GM19452 (cell line): ENCODE measurements at regions not wholly inside any gene's neighbourhood (a gene's known extent, or its start where the extent isn't known, plus 50 kb on each side); places are given as distances from the start of the nearest gene placed in this dataset.
"Not testable (repeated sequence)": the region's sequence is repeated elsewhere in the genome, so short reads cannot be mapped to it uniquely, and the experiment has no call there.

Experiments
- ATAC-seq: cut with Tn5 transposase; IDR thresholded peaks from one replicate; pipeline ENCODE4 v1.9.1; 2021; ENCODE audit not compliant: unreplicated experiment

DNA sequence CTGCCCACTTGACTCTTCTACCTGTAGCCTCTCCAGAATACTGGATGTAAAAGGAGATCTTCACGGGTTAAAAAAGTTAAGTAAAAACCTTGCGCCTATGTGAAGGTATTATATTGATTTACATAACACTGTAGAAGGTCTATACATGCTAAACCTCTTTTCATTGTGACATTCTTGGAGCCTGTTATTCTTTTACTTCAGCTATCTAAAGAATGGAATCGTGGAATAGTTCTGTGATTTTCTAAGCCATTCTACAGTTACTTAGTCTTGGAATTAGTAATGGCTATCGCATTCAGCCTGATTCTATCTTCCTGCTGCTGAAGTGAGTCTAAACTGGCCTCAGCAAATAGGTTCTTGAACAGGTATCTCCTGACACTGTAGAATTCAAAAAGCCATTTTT lies 430.0 kb upstream of the DPH6 start:
- ATAC-seq = no peak

DNA sequence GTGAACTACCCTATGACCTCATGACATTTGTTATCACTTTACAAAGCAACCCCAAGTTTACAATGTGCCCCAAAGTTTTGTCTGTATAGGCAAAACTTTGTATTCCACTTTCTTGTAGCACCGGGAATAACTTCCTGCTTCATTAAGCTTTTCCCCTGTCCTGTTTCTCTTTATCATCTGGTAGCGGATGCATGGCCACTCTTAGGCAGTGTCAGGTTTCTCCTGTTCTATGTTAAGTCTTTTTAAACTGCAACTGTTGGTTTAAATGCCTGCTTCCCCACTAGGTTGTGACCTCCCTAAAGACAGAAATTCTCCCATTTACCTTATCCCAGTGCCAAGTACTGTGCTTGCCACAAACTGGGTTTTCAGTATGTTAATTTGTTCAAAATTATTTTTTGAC lies 433.6 kb upstream of the DPH6 start:
- ATAC-seq = no peak

DNA sequence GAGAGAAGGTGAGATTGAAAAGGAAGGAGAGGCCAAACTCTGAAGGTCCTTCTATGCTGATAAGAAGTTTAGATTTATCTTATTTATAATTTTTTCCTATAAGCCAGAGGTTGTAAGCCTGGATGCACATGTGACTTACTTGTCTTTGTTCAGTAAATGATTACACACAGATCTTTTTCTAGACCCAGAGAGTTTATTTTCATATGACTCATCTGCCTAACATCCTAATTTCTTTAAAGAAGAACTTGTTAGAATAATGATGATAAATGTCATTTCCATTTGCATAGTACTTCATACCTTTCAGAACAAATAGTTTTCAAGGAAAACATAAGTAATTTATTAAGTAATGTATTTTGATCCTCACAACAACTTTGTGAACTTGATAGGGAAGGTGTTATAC lies 434.8 kb upstream of the DPH6 start:
- ATAC-seq = no peak

DNA sequence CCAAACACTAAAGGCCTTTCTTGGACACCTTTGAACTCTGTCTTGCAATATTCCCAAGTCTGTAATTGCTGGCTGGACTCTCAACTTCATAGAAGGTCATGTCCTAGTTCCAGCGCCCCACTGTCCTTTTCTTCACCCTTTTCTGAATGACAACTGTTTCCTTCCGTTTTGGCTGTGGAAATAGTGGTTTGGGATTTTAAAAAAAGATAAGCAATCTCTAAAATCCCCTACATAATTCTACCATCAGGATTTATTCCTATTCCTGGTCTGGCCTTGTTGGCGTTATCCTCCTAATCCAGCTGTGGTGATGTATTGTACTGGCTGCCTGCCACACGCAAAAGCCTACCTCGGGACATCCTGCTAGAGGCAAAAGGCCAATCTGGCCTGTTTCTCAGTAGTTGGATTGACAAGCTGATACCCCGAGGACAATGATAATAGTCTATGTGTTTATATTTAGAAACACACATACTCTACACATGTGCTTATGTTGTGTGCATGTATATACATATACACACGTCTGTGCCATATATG lies 440.3 kb upstream of the DPH6 start:
- no peak for ATAC-seq

DNA sequence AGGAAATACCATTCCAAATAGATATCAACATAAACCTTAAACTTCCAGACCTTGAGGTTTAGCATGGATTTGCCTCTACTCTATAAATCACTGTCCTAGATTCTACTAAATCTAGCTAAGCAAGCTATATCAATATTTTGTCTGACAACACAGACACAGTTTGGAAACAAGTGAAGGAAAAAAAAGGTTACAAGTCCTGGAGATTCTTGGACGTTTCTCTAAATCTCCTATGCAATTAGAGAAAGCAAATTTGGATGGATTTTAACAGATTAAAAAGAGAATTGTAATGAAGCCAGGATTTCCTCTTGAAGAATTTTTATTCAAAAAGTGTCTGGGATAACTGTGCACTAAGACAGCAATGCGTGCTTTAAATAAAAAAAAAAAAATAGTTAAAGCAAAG lies 441.1 kb upstream of the DPH6 start:
- no peak for ATAC-seq

DNA sequence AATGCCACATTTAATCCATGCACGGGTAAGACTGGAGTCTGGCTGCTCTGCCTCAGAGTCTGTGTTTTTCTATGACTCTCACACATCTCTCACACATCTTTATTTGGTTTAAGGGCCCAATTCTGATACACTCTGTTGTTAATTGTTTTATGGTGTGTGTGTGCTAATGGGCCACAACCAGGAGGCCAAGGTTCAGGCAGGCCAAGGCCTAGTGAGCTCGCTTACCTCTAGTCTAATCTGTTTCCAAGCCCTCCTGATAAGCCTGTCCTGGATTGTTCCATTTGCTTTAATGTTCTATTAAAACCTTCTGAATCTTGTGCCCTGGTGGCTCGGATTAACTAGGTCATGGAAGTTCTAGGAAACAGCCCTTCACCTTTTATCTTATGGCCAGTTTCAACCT lies 445.4 kb upstream of the DPH6 start:
- no peak for ATAC-seq

DNA sequence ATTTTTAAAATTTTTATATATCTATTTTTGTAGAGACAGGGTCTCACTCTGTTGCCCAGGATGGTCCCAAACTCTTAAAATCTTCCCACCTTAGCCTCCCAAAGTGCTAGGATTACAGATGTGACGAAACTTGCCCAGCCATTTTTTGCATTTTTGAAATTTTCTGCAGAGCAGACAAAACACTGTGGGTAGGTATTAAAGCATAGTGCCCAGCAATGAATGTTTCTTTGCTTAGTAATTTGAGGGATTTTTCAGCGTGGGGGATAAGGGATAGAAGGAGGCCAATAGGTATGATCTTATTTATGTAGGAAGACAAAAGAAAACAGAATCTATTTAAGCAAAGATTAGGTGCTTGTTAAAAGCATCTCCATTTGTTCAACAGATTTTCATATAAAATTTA lies 446.8 kb upstream of the DPH6 start:
- no peak for ATAC-seq

DNA sequence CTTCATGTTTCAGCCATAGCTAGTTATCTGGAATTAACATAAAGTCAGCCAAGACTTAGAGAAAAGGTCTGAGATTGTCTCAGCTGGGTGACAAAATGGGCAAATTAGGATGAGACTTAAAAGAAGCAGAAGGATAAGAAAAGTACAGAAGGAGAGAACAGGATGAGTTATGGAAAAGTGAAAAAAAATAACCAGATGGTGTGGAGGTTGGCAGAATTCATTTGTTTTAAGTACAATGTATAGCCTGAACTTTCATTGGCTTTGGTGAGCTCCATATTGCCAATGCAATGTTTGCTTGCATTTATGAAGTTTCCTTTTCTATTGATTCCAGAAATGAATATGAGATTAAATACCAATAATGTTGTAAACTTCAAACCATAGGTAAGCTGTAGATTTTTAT lies 447.2 kb upstream of the DPH6 start:
- no peak for ATAC-seq

DNA sequence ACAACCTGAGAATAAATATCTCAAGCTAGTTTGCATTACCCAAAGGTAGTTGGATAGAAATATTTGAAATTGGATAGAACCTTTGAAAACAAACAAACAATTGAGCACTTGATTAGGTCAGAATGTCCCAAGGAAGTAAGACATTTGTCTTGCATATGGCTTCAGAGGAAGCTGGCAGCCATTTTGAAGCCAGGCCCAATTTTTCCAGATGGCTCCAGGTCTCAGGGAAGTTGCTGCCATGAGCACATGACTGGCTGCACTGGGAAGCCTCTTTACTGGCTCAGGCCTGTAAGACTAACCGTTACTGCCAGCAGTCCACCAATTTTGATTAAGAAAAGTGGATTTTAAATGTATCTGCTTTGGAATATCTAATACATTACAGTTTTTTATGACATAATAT lies 448.9 kb upstream of the DPH6 start:
- no peak for ATAC-seq

DNA sequence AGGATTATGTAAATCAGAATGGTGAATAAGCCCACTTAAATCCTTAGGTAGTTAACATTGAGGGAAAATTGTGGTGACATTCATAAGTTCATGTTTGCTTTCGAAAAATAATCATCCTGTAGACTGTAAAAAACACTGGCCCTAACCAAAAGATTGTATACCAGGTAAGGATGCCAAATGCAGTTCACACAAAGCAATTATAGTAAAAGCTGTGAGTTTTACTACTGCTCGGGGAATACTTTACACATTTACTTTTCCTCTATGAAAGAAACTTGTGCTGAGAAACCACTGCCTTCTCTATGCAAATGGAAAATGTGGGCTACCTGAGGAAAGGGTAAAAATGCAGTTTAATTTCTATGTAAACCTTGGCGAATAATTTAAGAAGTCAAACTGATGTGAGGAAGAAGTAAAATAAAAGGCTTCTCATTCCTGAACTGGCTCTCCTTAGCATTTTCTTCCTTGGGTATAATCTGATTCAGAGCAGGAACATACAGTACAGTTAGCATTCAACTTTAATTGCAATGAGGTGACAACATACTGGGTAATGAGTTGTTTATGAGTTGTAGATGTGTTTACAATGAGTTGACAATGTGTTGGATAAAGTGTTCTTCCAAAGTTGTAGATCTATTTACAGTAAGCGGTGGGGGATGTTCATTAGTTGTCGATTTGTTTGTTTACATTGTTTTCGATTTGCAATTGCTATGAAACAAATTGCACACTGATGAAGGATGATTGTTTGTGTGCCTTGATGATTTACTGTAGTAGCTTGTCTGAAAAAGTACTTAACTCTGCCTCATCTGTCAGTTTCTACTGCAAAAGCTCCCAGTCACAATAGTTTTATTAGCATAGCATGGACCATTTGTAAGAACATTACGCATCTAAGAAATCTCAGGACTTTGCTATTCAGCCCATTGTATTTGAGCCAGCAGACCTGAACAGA lies 453.0 kb upstream of the DPH6 start:
- ATAC-seq = no peak

DNA sequence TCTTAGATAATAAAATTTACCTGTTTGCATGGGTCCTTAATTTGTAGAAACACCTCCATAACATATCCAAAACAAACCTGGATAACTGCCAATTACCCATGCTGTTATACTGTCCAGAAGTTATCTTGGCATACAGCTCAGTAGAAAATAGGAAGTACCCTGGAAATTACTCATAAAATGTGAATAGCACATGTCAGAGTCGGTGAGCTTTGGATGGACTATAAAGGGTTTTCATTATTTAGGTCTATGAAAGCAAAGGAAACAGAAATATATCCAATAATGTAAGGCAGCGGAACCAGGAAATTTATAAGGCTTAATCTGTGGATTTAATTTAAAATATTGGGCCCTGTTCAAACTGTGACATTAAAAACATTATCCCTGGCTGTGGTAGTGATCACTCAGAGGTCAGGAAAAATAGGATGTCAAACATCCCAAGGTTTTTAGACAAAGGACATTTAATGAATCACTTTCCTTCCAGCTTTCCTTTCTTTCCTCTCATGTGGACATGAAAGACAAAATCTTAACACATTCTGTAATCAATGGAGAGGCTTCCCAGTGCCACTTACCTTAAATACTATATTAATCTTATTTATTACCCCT lies 459.0 kb upstream of the DPH6 start:
- ATAC-seq = no peak

DNA sequence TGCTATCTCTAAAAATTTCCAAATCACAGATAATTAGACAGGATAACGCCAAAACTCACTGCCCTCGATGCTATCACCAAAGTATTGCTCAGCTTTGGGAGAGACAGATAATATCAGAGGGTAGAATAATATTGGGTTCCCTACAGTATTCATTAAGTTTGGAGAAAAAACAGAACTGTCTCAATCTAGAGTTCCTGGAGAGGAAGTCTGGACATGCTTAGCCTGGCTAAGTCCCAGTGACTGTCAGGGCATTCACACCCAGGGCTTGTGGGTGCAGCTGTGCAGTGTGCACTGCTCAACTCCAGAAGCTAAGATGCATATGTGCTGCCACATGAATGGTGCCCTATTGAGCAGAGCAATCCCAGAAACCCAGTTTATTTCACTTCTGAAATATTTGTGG lies 459.6 kb upstream of the DPH6 start:
- no peak for ATAC-seq

DNA sequence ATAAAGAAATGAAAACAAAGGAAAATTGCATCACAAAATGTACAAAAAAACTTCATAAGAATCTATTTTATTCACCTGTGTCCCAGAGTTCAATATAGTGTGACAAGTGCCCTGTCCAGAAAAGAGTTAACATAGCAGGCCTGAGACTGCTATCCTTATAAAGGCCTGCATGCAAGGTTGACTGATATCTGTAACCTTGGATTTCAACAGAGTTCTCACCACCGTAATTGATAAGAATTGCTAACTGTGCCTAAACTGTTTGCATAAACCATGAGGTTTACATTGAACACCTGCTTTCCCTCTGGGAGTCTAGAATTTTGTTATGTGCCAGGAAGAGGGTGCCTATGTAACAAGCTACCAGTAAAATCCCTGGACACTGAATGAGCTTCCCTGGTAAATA lies 461.7 kb upstream of the DPH6 start:
- no peak for ATAC-seq

DNA sequence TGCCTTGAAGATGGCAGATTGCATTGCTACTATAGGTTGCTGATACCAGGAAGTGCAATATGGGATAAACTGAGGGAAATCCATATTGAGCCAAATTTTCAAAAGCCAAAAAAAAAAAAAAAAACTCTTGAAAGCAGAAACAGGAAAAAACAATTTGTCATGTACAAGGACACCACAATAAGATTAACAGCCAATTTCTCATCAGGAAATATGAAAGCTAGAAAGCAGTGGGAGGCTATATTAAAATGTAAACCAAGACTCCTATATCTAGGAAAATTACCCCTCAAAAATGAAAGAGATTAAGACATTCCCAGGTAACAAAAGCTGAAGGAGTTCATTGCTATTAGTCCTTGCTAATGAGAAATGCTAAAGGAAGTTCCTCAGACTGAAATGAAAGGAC lies 462.8 kb upstream of the DPH6 start:
- no peak for ATAC-seq

DNA sequence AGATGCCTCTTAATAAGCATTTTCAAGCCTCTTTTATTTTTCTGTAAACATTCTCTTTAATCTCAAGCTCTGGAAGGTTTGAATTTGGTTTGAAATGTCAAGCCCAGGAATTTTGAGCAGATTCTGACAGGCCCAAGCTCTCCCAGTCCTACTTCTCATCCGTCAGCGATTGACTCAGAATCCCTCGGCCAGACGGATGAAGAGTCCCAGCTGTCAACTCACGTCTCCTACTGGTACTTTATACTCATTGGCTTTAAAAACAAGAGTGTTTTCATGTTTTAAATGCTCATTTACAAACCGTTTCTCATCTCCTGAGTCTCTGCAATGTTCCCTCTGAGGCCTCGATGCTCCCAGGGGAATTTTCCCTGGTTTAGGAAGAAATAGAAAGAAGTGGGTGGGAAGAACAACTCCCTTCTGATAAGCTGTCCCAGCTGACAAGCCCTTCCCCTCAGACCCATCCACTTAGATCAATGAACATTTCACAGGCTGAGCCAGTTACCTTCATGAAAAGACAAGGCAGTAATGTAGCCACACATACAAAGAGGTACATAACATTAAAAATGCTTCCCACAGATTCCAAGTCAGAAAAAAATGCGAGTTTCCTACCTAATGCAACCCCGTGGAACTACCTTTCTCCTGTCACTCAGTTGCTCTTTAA lies 478.2 kb upstream of the DPH6 start:
- ATAC-seq = no peak

DNA sequence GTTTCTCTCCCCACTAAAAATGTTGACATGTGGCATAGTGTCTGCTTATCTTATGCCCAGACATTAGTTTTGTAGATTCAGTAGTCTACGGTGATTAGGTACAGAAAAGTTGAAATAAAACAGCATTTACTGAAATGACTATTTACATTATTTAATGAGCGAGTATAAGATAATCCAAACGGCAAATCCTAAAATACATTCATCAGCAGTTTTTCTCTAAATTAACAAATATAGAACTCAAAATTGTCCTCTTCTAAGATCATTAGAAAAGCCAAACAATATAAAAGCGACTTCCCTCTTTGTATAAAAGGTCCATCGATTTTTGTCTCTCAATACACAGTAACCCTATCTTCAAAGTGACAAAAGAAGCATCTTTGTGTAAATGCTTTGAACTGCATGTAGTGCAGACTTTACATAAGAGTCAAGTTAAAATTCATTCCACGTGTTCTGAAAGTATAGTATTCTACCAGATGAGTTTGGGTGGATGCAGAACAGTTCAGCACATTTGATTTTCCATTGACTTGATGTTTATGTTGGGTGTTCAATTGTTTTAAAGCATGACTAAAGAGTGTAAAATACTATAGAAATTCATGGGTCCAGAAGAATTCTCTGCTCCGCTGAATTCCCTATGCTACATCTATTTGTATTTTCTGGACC lies 480.8 kb upstream of the DPH6 start:
- no peak for ATAC-seq

DNA sequence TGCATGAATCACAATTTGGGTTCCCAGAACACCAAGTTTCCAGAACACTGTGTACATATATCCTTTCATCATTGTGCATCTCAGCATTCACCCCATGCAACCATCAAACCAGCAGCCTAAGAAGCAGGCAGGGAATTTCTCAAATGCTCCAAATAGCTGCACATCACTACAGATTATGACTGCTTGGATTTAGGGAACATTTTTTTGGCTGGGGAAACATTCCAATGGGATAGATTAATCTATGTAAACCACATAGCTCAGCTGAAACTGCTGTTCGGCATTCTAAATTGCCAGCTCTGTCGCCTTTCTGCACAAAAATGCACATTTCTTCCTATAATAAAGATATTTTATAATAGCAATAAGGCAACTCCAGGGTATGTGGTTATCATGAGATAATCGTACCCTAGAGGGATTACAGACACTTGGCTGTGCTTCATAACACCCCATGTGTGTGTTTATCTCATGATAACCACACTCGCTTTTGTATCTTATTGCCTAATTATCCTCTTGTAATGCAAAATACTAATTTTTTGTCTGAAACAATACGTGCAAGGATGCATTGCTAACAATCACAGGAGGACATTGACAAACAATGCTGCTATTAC lies 483.7 kb upstream of the DPH6 start:
- ATAC-seq = no peak

DNA sequence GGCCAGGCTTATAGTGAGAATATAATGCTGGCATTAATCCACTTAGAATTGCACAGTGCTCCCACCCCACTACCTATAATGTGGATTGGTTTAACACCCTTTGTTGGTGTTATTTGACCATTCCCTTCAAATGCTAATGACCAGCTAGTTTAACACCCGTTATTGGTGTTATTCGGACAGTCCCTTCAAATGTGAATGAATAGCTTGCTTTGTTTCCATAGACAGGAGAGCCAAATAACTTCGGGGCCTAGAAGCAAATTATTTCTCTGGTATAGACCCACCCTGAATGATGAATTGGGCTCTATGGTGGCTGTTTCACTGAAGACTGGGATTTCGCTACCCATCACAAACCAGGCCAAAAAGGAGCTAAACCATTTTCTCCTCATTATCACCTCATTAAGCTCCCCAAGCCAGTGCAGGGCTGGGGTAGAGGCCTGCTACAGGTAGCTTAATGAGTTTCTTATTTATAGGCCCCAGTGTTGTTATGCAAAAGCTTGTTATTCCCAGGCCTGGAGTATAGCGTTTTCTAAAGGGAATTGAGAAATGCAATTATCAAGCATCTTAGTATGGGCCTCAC lies 494.1 kb upstream of the DPH6 start:
- ATAC-seq = no peak

DNA sequence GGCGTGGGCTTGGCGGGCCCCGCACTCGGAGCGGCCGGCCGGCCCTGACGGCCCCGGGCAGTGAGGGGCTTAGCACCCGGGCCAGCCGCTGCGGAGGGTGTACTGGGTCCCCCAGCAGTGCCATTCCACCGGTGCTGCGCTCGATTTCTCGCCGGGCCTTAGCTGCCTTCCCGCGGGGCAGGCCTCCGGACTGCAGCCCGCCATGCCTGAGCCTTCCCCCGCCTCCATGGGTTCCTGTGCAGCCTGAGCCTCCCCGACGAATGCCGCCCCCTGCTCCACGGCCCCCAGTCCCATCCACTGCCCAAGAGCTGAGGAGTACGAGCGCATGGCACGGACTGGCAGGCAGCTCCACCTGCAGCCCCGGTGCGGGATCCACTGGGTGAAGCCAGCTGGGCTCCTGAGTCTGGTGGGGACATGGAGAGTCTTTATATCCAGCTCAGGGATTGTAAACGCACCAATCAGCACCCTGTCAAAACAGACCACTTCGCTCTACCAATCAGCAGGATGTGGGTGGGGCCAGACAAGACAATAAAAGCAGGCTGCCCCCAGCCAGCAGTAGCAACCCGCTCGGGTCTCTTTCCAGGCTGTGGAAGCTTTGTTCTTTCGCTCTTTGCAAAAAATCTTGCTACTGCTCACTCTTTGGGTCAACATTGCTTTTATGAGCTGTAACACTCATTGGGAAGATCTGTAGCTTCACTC lies 501.2 kb upstream of the DPH6 start:
- not testable (repeated sequence) for ATAC-seq

DNA sequence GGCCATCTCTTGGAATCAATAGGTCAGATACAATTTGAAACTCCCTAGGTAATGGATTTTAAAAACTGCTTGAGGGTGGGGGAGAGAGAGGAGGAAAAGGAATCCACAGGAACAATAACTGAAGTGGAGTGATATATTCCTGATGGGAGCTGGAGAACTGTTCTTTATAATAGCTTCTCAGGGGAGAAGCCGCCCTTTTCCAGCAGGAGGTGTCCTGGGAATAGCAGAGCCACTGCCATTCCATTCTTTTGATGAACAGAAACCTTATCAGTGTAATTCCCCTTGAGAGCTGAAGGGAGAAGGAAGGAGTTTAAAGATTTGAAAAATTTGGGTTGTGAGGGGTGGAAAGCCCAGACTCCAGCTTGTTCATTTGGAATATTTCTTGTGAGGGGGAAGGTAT lies 504.9 kb upstream of the DPH6 start:
- no peak for ATAC-seq
